K562 (cell line): ENCODE measurements at regions not wholly inside any gene's neighbourhood (a gene's known extent, or its start where the extent isn't known, plus 50 kb on each side); places are given as distances from the start of the nearest gene placed in this dataset.

Source experiments
- ATAC-seq: fragments of 200-7000 bp; cut with Tn5 transposase; 3 replicates; pipeline ENCODE4 v1.9.1; 2020; ENCODE audit warnings: moderate library complexity
- BruUV-seq: library from RNA; stranded (reverse); fragments of 400-500 nt; replicated peaks from 2 replicates; lab custom pipeline; 2021; lab: Mats Ljungman, UMichigan
- CTCF ChIA-PET: fragments of 300-600 bp; formaldehyde crosslinking; extraction: SDS; loops from one replicate; lab custom pipeline; 2021; ENCODE audit warnings: low intra/inter-chr PET ratio; lab: Yijun Ruan, JAX
- POLR2A ChIA-PET: fragments of 300-600, 350-650 bp; sonication (Branson Sonifier 250); formaldehyde crosslinking; extraction: SDS; loops from one replicate; lab custom pipeline; 2021; ENCODE audit warnings: antibody characterized with exemption, inconsistent platforms; lab: Yijun Ruan, JAX
- DNase-seq, 4 experiments: peaks; one replicate each; pipeline versions ENCODE4 v3.0.0 to v3.0.0-alpha.2; 2011 to 2018; ENCODE audit warnings: low spot score in 3 of 4, mixed read lengths in 3 of 4; ENCODE audit errors: extremely low read depth in 1 of 4
- FAIRE-seq: peaks from 2 replicates; lab custom pipeline; 2011; peaks lifted over from hg19 to GRCh38; lab: Jason Lieb, UNC
- H2AFZ ChIP-seq: 2 replicates; pipeline ENCODE4 v1.6.0; 2011; ENCODE audit warnings: low read depth, low read length, control low read depth, inconsistent platforms
- H3K27ac ChIP-seq: fragments of 200-600 bp; 3 replicates; pipeline ENCODE4 v1.8.0; 2011; ENCODE audit warnings: low read depth, mild to moderate bottlenecking, control low read depth, inconsistent platforms, low read length, moderate library complexity, mixed read lengths; ENCODE audit errors: extremely low read depth
- H3K27me3 ChIP-seq, 2 experiments: fragments of 300-600 bp in 1 of 2; 2 replicates in 1 of 2; 3 replicates in 1 of 2; pipeline versions ENCODE4 v1.6.0 to v1.8.0; 2011; ENCODE audit warnings: inconsistent platforms in 2 of 2, low read length in 2 of 2, mild to moderate bottlenecking in 1 of 2, mixed read lengths in 1 of 2, moderate library complexity in 1 of 2; ENCODE audit not compliant: control insufficient read depth in 2 of 2, insufficient read depth in 2 of 2
- H3K36me3 ChIP-seq: fragments of 300-600 bp; 3 replicates; pipeline ENCODE4 v1.8.0; 2011; ENCODE audit warnings: mild to moderate bottlenecking, low read length, inconsistent platforms; ENCODE audit not compliant: control insufficient read depth, insufficient read depth
- H3K4me1 ChIP-seq, 2 experiments: fragments of 200-600 bp in 1 of 2; replicated peaks in 1 of 2; 2 replicates in 1 of 2; 3 replicates in 1 of 2; pipeline versions ENCODE4 v1.5.1 to v1.8.0; 2011; ENCODE audit warnings: inconsistent platforms in 2 of 2, low read length in 2 of 2, mild to moderate bottlenecking in 1 of 2, mixed read lengths in 1 of 2, moderate library complexity in 1 of 2; ENCODE audit not compliant: control insufficient read depth in 2 of 2, insufficient read depth in 2 of 2
- H3K4me2 ChIP-seq: 2 replicates; pipeline ENCODE4 v1.6.1; 2011; ENCODE audit warnings: low read length, control low read depth, inconsistent platforms, mixed read lengths; ENCODE audit not compliant: insufficient read depth
- H3K4me3 ChIP-seq: fragments of 200-600 bp; sonication (generic), shearing (Covaris generic); 2 replicates; pipeline ENCODE4 v1.5.1; 2016; ENCODE audit warnings: control low read depth, inconsistent platforms
- H3K79me2 ChIP-seq: fragments of 200-600 bp; 3 replicates; pipeline ENCODE4 v1.8.0; 2011; ENCODE audit warnings: low read length, inconsistent platforms; ENCODE audit not compliant: control insufficient read depth, insufficient read depth
- H3K9ac ChIP-seq, 2 experiments: 2 replicates each; pipeline versions ENCODE4 v1.6.0 to v1.6.1; 2011; ENCODE audit warnings: low read depth in 2 of 2, low read length in 2 of 2, control low read depth in 1 of 2, inconsistent platforms in 1 of 2, mild to moderate bottlenecking in 1 of 2, mixed read lengths in 1 of 2; ENCODE audit not compliant: insufficient read depth in 1 of 2
- H3K9me1 ChIP-seq: one replicate; pipeline ENCODE4 v1.6.0; 2011; ENCODE audit warnings: inconsistent platforms, mild to moderate bottlenecking, low read length, moderate library complexity; ENCODE audit not compliant: control insufficient read depth, insufficient read depth
- H3K9me3 ChIP-seq: replicated peaks from 2 replicates; pipeline ENCODE4 v1.5.1; 2011; ENCODE audit warnings: low read depth, low read length, inconsistent platforms; ENCODE audit not compliant: control insufficient read depth, insufficient read depth
- H4K20me1 ChIP-seq: replicated peaks from 2 replicates; pipeline ENCODE4 v1.6.1; 2011; ENCODE audit warnings: low read length, inconsistent platforms, mixed read lengths; ENCODE audit not compliant: control insufficient read depth, insufficient read depth
- MBD2 ChIP-seq: sonication (generic); IDR thresholded peaks from 2 replicates; pipeline ENCODE4 v1.6.1; 2016; ENCODE audit warnings: low read depth, borderline replicate concordance
- SAP30 ChIP-seq: fragments of 200-600 bp; sonication (generic); IDR thresholded peaks from 2 replicates; pipeline ENCODE4 v1.6.1; 2012; ENCODE audit warnings: borderline replicate concordance, low read depth, mild to moderate bottlenecking, moderate library complexity, low read length, control low read depth, inconsistent platforms; ENCODE audit not compliant: insufficient read depth, poor library complexity, severe bottlenecking
- TARDBP ChIP-seq: fragments of 450-650 bp; IDR thresholded peaks from 2 replicates; pipeline ENCODE4 v1.6.1; 2016
- WGBS: fragments of 100-300 bp; shearing (Covaris generic); methylation state at CpG from one replicate; pipeline ENCODE4 v1.1.6; 2016; ENCODE audit warnings: low coverage, mixed read lengths; ENCODE audit not compliant: insufficient coverage; ENCODE audit errors: missing lambda C conversion rate; 5-methylcytosine and 5-hydroxymethylcytosine counted together
- in situ Hi-C: fragments of 300-500 bp; cut with MboI; formaldehyde crosslinking; loops from 4 replicates; pipeline ENCODE4 v1.15.0; 2018; ENCODE audit warnings: inconsistent platforms, mixed read lengths
- intact Hi-C: fragments of 100-400 bp; cut with micrococcal nuclease; formaldehyde crosslinking; loops from 2 replicates; pipeline ENCODE4 v1.14.2; 2022
- TF ChIP-seq, protein P1 (sequence below): sonication (generic); formaldehyde crosslinking; IDR thresholded peaks from 2 replicates; pipeline ENCODE4 v1.8.0; 2022; ENCODE audit warnings: missing genetic modification reagents, mild to moderate bottlenecking, borderline replicate concordance

DNA sequence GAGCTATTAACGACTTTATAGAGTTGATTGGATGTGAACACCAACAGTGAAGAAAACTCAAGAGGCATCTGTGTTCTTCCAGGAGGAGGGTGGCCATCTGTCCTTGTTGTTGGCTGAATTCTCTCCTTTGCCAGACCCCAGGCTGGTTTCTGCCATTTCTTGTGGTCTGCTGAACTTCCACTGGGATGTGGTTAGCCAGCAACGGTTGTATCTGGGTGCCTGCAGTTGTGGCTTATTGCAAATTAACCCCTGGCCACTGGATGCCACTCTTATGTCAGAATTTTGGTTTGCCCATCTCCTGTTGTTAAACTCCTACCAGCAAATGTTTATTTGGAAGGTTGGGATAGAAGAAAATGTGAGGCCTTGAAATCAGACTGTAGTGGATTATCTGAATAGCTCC, 163.6 kb upstream of the TBC1D5 start:
- DNase-seq: no peak
- ATAC-seq: no peak
- in situ Hi-C loops: no loop called here
- ChIA-PET POLR2A (interaction anchor here (1.4 kb wide), 1 partner anchor 14 kb away, joined by 3 read pairs; no protein-coding TSS in a partner anchor), CTCF (no interaction called here)
- BruUV-seq: no TSS peak
- no peaks in the 10 kb centered on the region for H3K27me3 ChIP-seq
- no peaks in the 10 kb centered on the region for H3K9me1 ChIP-seq
- no peaks in the 10 kb centered on the region for H3K4me1 ChIP-seq
- intact Hi-C loops: no loop called here
- no peak overlapping the region for H2AFZ ChIP-seq
- H3K79me2 ChIP-seq: no peaks in the 10 kb centered on the region
- no peak for TF ChIP-seq TARDBP
- no peak for TF ChIP-seq MBD2
- no peak for TF ChIP-seq SAP30
- TF ChIP-seq, protein P1, sequence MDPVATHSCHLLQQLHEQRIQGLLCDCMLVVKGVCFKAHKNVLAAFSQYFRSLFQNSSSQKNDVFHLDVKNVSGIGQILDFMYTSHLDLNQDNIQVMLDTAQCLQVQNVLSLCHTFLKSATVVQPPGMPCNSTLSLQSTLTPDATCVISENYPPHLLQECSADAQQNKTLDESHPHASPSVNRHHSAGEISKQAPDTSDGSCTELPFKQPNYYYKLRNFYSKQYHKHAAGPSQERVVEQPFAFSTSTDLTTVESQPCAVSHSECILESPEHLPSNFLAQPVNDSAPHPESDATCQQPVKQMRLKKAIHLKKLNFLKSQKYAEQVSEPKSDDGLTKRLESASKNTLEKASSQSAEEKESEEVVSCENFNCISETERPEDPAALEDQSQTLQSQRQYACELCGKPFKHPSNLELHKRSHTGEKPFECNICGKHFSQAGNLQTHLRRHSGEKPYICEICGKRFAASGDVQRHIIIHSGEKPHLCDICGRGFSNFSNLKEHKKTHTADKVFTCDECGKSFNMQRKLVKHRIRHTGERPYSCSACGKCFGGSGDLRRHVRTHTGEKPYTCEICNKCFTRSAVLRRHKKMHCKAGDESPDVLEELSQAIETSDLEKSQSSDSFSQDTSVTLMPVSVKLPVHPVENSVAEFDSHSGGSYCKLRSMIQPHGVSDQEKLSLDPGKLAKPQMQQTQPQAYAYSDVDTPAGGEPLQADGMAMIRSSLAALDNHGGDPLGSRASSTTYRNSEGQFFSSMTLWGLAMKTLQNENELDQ (CRISPR knock-in tag): no peak
- WGBS: 2% methylated on average over 2 of the region's 2 CpGs
- H4K20me1 ChIP-seq: 0 out of 2 replicates have a peak, but pooled peaks cover 3% of the 10 kb centered on the region
- no peaks in the 10 kb centered on the region for H3K36me3 ChIP-seq
- no peak for FAIRE-seq
- no peak overlapping the region for H3K9ac ChIP-seq
- H3K4me3 ChIP-seq: no peak overlapping the region
- H3K27ac ChIP-seq: no peak overlapping the region
- H3K4me2 ChIP-seq: no peak overlapping the region
- no peaks in the 10 kb centered on the region for H3K9me3 ChIP-seq
